Vagina (tissue), 2 donors: ENCODE measurements at regions not wholly inside any gene's neighbourhood (a gene's known extent, or its start where the extent isn't known, plus 50 kb on each side); places are given as distances from the start of the nearest gene placed in this dataset.

Source experiments
- POLR2AphosphoS5 ChIP-seq, 2 donors: sonication (generic); formaldehyde crosslinking; IDR thresholded peaks; one replicate each; pipeline ENCODE4 v1.9.0; 2017; ENCODE audit warnings: antibody characterized with exemption in 2 of 2, mild to moderate bottlenecking in 2 of 2, low read depth in 1 of 2; ENCODE audit not compliant: insufficient read depth in 1 of 2
- TF ChIP-seq, protein P1 (sequence below), 3 experiments: fragments of 450-650 bp in 2 of 3; fragments of 200-600 bp in 1 of 3; sonication (generic) in 1 of 3; IDR thresholded peaks; one replicate each; pipeline ENCODE4 v1.5.1; 2017 to 2019; ENCODE audit warnings: antibody characterized with exemption in 3 of 3, mild to moderate bottlenecking in 2 of 3, moderate library complexity in 2 of 3

DNA sequence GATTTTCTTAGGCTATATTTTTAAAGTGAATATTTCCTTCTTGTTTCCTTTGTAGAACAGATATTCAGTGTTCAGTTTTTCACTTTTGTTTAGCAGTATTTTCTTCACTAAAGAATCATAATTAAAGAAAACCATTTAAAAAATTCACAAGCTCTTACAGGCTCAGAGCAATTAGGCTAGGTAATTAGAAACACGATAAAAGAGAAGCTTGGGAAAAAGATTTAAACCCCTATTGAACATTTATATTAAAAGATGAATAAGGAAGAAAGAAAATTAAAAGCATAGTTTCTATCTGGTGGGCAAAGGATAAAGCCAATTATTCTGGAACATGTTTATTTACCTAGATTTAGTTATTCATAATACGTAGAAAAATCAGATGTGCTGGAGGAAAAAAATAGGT, 942.6 kb downstream of the PLA2G4A start:
- TF ChIP-seq, protein P1, sequence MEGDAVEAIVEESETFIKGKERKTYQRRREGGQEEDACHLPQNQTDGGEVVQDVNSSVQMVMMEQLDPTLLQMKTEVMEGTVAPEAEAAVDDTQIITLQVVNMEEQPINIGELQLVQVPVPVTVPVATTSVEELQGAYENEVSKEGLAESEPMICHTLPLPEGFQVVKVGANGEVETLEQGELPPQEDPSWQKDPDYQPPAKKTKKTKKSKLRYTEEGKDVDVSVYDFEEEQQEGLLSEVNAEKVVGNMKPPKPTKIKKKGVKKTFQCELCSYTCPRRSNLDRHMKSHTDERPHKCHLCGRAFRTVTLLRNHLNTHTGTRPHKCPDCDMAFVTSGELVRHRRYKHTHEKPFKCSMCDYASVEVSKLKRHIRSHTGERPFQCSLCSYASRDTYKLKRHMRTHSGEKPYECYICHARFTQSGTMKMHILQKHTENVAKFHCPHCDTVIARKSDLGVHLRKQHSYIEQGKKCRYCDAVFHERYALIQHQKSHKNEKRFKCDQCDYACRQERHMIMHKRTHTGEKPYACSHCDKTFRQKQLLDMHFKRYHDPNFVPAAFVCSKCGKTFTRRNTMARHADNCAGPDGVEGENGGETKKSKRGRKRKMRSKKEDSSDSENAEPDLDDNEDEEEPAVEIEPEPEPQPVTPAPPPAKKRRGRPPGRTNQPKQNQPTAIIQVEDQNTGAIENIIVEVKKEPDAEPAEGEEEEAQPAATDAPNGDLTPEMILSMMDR (IDR thresholded peaks at IDR 0.05): no peak
- no peak for TF ChIP-seq POLR2AphosphoS5 (IDR thresholded peaks at IDR 0.05; ENCODE audit: insufficient read depth in 1 of 2, low read depth in 1 of 2)
